Lung microvascular endothelial cell (primary cell): ENCODE measurements at regions not wholly inside any gene's neighbourhood (a gene's known extent, or its start where the extent isn't known, plus 50 kb on each side); places are given as distances from the start of the nearest gene placed in this dataset.
"Not testable (repeated sequence)": the region's sequence is repeated elsewhere in the genome, so short reads cannot be mapped to it uniquely, and the experiment has no call there.

Experiments used
- DNase-seq, 2 donors: peaks; one replicate each; pipeline versions ENCODE4 v3.0.0 to v3.0.0-alpha.2; 2010; ENCODE audit warnings: low read depth in 2 of 2

DNA sequence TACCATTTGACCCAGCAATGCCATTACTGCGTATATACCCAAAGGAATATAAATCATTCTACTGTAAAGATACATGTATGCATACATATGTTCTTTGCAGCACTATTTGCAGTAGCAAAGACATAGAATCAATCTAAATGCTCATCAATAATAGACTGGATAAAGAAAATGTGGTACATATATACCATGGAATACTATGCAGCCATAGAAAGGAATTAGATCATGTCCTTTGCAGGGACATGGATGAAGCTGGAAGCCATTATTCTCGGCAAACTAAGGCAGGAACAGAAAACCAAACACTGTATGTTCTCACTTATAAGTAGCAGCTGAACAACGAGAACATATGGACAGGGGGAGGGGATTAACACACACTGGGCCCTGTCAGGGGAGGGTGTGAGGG is 54.8 kb upstream of the ZNF30 start:
- not testable (repeated sequence) for DNase-seq

- DNase-seq = no peak
These were observed 59.1 kb upstream of the ZNF30 start for GRCh38 chr19:34867631-34868030.

- DNase-seq = not testable (repeated sequence)
These were observed 61.5 kb upstream of the ZNF30 start for GRCh38 chr19:34865225-34865624.

DNA sequence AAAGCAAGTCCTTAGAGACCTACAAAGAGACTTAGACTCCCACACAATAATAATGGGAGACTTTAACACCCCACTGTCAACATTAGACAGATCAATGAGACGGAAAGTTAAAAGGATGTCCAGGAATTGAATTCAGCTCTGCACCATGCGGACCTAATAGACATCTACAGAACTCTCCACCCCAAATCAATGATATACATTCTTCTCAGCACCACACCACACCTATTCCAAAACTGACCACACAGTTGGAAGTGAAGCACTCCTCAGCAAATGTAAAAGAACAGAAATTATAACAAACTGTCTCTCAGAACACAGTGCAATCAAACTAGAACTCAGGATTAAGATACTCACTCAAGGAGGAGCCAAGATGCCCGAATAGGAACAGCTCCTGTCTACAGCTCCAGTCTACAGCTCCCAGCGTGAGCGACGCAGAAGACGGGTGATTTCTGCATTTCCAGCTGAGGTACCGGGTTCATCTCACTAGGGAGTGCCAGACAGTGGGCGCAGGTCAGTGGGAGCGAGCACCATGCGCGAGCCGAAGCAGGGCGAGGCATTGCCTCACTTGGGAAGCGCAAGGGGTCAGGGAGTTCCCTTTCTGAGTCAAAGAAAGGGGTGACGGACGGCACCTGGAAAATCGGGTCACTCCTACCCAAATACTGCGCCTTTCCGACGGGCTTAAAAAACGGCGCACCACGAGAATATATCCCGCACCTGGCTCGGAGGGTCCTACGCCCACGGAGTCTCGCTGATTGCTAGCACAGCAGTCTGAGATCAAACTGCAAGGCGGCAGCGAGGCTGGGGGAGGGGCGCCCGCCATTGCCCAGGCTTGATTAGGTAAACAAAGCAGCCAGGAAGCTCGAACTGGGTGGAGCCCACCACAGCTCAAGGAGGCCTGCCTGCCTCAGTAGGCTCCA is 66.6 kb upstream of the ZNF30 start:
- not testable (repeated sequence) for DNase-seq

DNA sequence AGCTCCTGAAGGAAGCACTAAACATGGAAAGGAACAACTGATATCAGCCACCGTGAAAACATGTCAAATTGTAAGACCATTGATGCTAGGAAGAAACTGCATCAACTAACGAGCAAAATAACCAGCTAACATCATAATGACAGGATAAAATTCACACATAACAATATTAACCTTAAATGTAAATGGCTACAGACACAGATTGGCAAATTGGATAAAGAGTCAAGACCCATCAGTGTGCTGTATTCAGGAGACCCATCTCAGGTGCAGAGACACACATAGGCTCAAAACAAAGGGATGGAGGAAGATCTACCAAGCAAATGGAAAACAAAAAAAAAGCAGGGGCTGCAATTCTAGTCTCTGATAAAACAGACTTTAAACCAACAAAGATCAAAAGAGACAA is 67.4 kb upstream of the ZNF30 start:
- DNase-seq = not testable (repeated sequence)

DNA sequence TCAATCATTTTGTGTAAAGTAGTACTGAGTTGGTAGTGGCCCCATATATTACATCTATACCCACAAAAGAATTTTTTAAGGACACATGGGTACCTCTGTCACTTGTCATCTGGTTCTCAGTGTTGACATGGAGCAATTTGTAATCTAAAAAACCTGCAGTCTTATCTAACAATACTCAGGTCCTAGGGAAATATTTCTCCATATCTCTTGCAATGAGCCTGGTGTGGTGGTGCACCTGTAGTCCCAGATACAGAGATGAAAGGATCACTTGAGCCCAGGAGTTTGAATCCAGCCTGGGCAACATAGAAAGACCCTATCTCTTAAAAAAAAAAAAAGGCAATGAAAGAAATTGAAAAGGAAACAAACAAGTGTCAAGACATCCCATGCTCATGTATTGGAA is 70.7 kb upstream of the ZNF30 start:
- no peak for DNase-seq

DNA sequence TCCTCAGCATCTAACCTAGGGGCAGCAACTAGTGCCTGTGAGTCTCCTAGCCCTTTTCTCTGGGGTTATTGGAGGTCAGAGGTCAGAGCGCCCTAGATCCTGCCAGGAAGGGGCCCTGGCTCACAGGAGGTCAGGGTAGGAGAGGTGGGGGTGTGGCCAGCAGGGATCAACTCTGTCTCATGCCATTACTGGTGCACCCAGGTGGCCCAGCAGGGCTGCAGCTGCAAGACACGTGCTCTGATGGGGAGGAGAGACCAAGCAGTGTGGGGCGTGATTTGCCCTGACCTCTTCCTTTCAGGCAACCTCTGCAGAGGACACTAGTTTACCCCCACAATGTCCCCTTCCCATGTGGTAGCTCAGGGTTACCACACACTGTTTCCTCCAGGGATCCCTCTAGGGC is 73.3 kb upstream of the ZNF30 start:
- no peak for DNase-seq

DNA sequence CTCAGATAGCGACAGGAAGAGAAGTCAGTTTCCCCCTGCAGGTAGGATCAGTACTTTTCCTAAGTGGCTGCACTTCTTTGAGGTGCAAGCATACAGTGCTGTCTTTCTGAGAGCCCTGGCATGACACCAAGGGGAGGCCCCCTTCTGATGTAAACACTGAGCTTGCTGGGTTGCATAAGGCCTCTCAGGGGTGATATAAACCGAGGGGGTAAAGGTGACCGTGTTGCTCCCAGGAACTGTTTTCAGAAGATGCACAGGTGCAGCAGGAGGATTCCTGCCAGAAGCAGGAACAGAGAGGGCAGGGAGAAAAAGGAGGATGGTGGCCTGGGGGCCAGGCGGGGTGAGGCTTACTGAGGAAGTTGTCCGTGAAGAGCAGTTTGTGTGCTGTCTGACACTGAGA is 74.0 kb upstream of the ZNF30 start:
- DNase-seq = no peak

- no peak for DNase-seq
These were observed 75.4 kb upstream of the ZNF30 start for GRCh38 chr19:34851277-34851804.

- DNase-seq = no peak
These were observed 74.4 kb upstream of the ZNF599 start for GRCh38 chr19:34847393-34847792.

DNA sequence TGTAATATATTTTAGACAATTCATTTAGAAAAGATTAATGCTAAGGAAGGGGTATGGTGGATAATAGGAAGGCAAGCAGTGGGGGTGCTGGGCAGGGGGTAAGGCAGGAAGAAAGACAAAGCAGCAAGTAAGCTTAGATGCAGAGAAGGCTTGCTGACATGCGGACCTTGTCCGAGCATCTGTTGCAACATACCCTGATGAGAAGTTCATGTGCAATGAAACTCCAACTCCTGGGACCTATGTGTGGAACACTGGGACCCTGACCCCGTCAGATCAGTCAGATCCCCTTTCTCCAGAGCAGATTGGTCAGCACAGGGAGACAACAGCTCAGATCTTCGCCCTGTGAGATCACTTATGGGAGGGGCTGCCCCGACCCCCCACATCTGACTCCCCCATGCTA is 71.3 kb upstream of the ZNF599 start:
- DNase-seq = no peak

GRCh38 chr19:34841780-34842179 is 68.8 kb upstream of the ZNF599 start:
- no peak for DNase-seq

DNA sequence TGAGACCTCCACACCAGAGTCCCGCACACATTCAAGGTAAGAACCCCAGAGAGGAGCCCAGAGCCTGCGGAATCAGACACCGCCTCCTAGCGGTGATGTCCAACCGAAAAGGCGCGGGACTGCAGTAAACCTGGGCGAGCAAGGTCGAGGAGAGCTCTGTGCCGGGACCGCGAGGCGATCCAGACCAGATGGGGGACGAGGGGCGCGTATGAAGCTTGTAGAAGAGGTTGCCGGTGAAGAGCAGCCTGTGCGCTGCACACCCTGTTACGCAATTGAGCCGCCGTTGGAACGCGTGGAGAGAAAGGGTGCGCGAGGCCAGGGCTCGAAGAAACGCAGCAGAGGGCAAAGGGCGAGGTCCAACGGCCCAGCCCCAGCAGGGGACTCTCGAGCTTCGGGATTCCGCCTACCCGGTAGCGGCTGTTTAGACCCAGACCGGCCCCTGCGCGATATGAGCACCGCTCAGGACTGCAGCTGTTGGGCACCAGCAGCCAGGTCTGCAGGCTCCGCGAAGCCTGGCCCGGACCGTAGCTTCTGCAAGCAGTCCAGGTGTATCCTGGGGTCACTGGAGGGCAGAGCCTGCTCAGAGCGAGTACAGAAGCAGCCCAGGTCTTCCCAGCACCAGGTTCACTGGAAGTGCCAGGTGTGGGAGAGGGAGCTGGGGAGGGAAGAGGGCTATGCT is 65.9 kb upstream of the ZNF599 start:
- peak; percentile 31 to 74 for DNase-seq

- DNase-seq = peak; percentile 41 to 45
These were observed 65.2 kb upstream of the ZNF599 start for GRCh38 chr19:34838248-34838647.

DNA sequence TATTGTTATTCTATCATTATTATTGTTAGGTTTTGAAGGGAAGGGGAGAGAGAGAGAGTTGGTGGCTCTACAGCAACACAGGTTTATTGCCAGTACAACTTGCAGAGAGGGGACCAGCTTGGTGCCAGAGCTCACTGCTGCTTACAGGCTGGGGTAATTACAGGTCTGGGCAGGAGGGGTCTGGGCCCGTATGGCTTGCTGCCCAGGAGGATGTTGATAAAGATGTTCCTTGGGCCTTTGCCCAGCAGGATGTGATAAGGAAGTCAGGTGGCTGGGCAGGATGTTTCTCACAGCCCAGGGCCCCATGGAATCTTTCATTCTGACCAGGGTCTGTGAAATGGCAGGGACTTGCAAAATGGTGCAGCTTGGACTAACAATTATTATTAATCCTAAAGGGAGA is 64.2 kb upstream of the ZNF599 start:
- DNase-seq = peak; percentile 62 to 98

- no peak for DNase-seq
These were observed 62.8 kb upstream of the ZNF599 start for GRCh38 chr19:34835631-34836351.

DNA sequence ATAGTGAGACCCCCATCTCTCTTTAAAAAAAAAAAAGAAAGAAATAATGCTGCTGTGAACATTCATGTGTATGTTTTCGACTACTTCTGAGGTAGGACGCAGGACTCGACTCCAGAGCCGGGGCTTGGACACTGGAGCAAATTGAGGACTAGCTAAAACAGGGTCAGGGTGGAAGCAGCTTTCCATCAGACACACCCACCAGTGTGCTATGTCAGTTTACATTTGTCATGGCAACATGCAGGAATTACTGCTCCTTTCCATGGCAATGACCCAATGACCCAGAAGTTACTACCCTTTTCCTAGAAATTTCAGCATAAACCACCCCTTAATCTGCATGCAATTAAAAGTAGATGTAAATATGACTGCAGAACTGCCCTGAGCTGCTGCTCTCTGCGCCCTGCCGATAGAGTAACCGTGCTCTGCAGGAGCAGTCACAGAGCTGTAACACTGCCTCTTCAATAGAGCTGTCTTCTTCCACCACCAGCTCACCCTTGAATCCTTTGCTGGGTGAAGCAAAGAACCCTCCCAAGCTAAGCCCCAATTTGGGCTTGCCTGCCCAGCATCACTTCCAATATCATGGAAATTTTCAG is 61.6 kb upstream of the ZNF599 start:
- DNase-seq = no peak

GRCh38 chr19:34832581-34833112 is 59.6 kb upstream of the ZNF599 start:
- no peak for DNase-seq

DNA sequence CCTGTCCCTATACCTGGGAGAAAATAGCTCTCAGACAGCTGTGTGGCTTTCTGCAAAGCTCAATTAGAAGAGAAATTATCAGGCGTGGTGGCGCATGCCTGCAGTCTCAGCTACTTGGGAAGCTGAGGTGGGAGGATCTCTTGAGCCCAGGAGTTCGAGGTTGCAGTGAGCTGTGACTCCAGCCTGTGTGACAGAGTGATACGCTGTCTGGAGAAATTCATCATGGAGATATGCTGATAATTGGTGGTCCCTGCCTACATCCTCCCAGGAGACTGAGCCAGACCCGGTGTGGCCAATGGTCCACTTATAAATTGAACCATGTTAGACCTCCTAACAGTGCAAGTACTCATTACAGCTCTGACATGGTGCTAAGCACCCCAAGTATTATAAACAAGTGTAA is 58.7 kb upstream of the ZNF599 start:
- no peak for DNase-seq

DNA sequence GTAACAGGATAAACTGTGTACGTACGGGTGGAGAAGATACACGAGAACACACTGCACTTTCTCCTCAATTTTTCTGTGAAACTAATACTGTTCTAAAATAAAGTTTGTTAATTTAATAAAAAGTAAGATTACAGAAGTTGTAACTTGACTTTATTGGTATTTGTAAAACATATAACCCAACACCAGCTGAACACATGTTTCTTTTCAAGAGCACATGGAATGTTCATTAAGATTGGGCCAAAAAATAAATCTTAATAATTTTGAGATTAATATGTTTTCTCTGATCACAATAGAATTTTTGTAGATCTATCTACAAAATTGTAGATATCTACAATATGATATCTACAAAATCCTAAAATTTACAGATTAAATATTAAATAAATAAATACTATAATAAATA is 55.1 kb upstream of the ZNF599 start:
- no peak for DNase-seq

DNA sequence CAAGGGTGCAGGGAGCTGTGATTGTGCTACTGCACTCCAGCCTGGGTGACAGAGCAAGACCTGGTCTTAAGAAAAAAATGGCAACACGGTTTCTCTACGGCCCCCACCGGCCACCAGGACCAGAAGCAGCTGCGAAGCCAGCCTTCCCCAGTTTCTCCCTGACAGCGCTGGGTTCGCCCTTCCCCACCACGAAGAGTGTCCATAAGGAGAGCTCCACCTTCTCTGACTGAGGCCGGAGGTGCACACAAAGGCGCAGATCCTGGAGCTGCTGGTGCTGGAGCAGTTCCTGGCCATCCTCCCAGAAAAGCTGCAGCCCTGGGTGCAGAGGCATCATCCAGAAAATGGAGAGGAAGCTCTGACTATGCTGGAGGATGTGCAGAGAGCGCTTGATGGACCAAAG is 52.2 kb upstream of the ZNF599 start:
- no peak for DNase-seq
